Body of pancreas (tissue), 4 donors: ENCODE measurements at regions not wholly inside any gene's neighbourhood (a gene's known extent, or its start where the extent isn't known, plus 50 kb on each side); places are given as distances from the start of the nearest gene placed in this dataset.

Experiments used
- ATAC-seq: fragments of 150-250 bp; one replicate; pipeline ENCODE4 v1.9.1; 2016
- DNase-seq, 4 donors: peaks; one replicate each; pipeline ENCODE4 v3.0.0-alpha.2; 2019
- H3K27ac ChIP-seq, 4 donors: fragments of 200-600 bp; sonication (generic); 1 replicate in 3 of 4; 2 replicates in 1 of 4; pipeline versions ENCODE4 v1.5.1 to v1.6.1; 2016 to 2019; ENCODE audit warnings: mild to moderate bottlenecking in 1 of 4, mixed read lengths in 1 of 4, moderate library complexity in 1 of 4
- H3K27me3 ChIP-seq, 2 donors: fragments of 200-600 bp; sonication (generic); one replicate each; pipeline ENCODE4 v1.6.0; 2016; ENCODE audit warnings: mild to moderate bottlenecking in 1 of 2
- H3K36me3 ChIP-seq, 2 donors: fragments of 200-600 bp; sonication (generic); replicated peaks in 1 of 2; 2 replicates each; pipeline ENCODE4 v1.5.1; 2016; ENCODE audit warnings: low read depth in 2 of 2; ENCODE audit not compliant: insufficient read depth in 1 of 2
- H3K4me1 ChIP-seq: fragments of 200-600 bp; sonication (generic); one replicate; pipeline ENCODE4 v1.6.0; 2016
- H3K4me3 ChIP-seq, 2 donors: fragments of 200-600 bp; sonication (generic); 1 replicate in 1 of 2; 2 replicates in 1 of 2; pipeline ENCODE4 v1.5.1; 2016 to 2019
- H3K9me3 ChIP-seq, 3 donors: fragments of 200-600 bp; sonication (generic); 1 replicate in 2 of 3; 2 replicates in 1 of 3; pipeline ENCODE4 v1.5.1; 2016
- POLR2A ChIP-seq, 3 donors: fragments of 450-650 bp; IDR thresholded peaks; one replicate each; pipeline ENCODE4 v1.6.1; 2016; ENCODE audit warnings: antibody characterized with exemption in 3 of 3, mild to moderate bottlenecking in 2 of 3
- WGBS, 2 donors: methylation state at CpG; one replicate each; pipeline ENCODE4 v1.1.5; 2017; 5-methylcytosine and 5-hydroxymethylcytosine counted together
- intact Hi-C: fragments of 100-400 bp; cut with DNase I; formaldehyde crosslinking; loops from one replicate; pipeline ENCODE4 v1.15.1; 2023
- TF ChIP-seq, protein P1 (sequence below), 7 experiments: fragments of 450-650 bp in 4 of 7; fragments of 200-600 bp in 3 of 7; sonication (generic) in 3 of 7; IDR thresholded peaks; one replicate each; pipeline ENCODE4 v1.5.1; 2016 to 2019; ENCODE audit warnings: antibody characterized with exemption in 7 of 7

- intact Hi-C loops: no loop called here
- TF ChIP-seq, protein P1, sequence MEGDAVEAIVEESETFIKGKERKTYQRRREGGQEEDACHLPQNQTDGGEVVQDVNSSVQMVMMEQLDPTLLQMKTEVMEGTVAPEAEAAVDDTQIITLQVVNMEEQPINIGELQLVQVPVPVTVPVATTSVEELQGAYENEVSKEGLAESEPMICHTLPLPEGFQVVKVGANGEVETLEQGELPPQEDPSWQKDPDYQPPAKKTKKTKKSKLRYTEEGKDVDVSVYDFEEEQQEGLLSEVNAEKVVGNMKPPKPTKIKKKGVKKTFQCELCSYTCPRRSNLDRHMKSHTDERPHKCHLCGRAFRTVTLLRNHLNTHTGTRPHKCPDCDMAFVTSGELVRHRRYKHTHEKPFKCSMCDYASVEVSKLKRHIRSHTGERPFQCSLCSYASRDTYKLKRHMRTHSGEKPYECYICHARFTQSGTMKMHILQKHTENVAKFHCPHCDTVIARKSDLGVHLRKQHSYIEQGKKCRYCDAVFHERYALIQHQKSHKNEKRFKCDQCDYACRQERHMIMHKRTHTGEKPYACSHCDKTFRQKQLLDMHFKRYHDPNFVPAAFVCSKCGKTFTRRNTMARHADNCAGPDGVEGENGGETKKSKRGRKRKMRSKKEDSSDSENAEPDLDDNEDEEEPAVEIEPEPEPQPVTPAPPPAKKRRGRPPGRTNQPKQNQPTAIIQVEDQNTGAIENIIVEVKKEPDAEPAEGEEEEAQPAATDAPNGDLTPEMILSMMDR (IDR thresholded peaks at IDR 0.05): peak in 4 of 7 experiments; percentile 11 to 31 (median 14)
- peak in 2 of 3 donors; percentile 77 to 78 for TF ChIP-seq POLR2A (IDR thresholded peaks at IDR 0.05)
- 15 to 18% methylated on average over 3 of the region's 3 CpGs for WGBS, 2 donors
- Histone ChIP-seq H3K27me3 (no peaks in the 10 kb centered on the region), H3K27ac (peak overlapping the region; percentile 89 to 96 (median 92)), H3K36me3 (no peaks in the 10 kb centered on the region), H3K4me1 (peaks cover 56% of the 10 kb centered on the region), H3K9me3 (no peaks in the 10 kb centered on the region), H3K4me3 (no peak overlapping the region)
- ATAC-seq: peak; percentile 98
- peak; percentile 90 to 97 (median 96) for DNase-seq
These were observed 53.3 kb upstream of the LNX1 start for GRCh38 chr4:53644607-53645006.
